H1 (cell line): ENCODE measurements at regions not wholly inside any gene's neighbourhood (a gene's known extent, or its start where the extent isn't known, plus 50 kb on each side); places are given as distances from the start of the nearest gene placed in this dataset.

Source experiments
- NRF1 ChIP-seq: IDR thresholded peaks from 2 replicates; pipeline ENCODE4 v1.6.1; 2011; ENCODE audit warnings: mild to moderate bottlenecking, low read depth, low read length, improper control_type of control experiment
- POLR2AphosphoS5 ChIP-seq: IDR thresholded peaks from 2 replicates; pipeline ENCODE4 v1.6.1; 2011; ENCODE audit warnings: low read depth, low read length
- SUZ12 ChIP-seq: fragments of 200-600 bp; sonication (generic); IDR thresholded peaks from 2 replicates; pipeline ENCODE4 v1.6.1; 2012; ENCODE audit warnings: mild to moderate bottlenecking, inconsistent platforms, low read length, moderate library complexity, mixed read lengths
- ZNF274 ChIP-seq: IDR thresholded peaks from 2 replicates; pipeline ENCODE4 v1.7.0; 2012; ENCODE audit warnings: low read length, borderline replicate concordance; ENCODE audit errors: extremely low read depth
- TF ChIP-seq, protein P1 (sequence below): fragments of 300-600 bp; sonication (generic); IDR thresholded peaks from 2 replicates; pipeline ENCODE4 v1.7.1; 2012; ENCODE audit warnings: low read length, moderate library complexity, mild to moderate bottlenecking, inconsistent platforms; ENCODE audit not compliant: insufficient replicate concordance

DNA sequence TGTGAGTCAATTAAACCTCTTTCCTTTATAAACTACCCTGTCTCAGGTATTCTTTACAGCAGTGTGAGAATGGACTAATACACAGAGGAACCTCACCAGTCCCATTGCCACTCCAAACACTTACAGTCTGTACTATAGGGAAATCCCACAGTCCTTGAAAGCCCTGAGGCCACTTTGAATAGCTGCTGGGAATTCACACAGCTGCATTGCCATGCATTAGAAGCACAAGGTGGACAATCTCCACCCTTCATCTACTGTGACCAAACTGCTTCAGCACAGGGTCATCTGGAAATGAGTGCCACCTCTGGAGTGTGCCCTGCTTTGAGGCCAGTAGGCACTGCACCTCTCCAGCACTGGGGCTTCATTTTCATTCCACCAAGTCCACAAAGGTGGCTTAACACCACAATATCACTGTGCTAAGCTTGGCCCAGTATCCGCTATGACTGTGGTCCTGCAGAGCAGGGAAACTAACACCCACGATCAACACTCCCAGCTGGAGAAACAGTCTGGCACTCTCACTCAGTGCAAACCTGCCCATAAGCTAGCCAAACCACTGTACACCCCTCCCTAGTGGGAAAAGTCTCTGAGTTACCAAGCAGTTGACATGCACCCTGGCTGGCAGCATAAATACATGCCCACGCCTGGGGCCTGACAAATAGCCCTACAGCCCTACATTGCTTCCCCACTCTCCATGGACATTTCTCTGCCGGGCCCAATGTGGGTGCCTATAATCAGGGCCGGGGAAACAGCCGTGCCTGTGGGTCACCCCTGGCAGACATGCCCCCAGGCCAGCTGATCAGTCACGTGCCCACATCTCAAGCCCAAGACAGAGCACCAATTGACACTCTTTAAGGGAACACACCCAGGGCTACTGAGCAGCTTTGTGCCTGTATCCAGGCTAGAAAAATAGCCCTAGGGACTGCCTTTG lies 294.3 kb upstream of the MGAT4C start (continued):
- TF ChIP-seq, protein P1, sequence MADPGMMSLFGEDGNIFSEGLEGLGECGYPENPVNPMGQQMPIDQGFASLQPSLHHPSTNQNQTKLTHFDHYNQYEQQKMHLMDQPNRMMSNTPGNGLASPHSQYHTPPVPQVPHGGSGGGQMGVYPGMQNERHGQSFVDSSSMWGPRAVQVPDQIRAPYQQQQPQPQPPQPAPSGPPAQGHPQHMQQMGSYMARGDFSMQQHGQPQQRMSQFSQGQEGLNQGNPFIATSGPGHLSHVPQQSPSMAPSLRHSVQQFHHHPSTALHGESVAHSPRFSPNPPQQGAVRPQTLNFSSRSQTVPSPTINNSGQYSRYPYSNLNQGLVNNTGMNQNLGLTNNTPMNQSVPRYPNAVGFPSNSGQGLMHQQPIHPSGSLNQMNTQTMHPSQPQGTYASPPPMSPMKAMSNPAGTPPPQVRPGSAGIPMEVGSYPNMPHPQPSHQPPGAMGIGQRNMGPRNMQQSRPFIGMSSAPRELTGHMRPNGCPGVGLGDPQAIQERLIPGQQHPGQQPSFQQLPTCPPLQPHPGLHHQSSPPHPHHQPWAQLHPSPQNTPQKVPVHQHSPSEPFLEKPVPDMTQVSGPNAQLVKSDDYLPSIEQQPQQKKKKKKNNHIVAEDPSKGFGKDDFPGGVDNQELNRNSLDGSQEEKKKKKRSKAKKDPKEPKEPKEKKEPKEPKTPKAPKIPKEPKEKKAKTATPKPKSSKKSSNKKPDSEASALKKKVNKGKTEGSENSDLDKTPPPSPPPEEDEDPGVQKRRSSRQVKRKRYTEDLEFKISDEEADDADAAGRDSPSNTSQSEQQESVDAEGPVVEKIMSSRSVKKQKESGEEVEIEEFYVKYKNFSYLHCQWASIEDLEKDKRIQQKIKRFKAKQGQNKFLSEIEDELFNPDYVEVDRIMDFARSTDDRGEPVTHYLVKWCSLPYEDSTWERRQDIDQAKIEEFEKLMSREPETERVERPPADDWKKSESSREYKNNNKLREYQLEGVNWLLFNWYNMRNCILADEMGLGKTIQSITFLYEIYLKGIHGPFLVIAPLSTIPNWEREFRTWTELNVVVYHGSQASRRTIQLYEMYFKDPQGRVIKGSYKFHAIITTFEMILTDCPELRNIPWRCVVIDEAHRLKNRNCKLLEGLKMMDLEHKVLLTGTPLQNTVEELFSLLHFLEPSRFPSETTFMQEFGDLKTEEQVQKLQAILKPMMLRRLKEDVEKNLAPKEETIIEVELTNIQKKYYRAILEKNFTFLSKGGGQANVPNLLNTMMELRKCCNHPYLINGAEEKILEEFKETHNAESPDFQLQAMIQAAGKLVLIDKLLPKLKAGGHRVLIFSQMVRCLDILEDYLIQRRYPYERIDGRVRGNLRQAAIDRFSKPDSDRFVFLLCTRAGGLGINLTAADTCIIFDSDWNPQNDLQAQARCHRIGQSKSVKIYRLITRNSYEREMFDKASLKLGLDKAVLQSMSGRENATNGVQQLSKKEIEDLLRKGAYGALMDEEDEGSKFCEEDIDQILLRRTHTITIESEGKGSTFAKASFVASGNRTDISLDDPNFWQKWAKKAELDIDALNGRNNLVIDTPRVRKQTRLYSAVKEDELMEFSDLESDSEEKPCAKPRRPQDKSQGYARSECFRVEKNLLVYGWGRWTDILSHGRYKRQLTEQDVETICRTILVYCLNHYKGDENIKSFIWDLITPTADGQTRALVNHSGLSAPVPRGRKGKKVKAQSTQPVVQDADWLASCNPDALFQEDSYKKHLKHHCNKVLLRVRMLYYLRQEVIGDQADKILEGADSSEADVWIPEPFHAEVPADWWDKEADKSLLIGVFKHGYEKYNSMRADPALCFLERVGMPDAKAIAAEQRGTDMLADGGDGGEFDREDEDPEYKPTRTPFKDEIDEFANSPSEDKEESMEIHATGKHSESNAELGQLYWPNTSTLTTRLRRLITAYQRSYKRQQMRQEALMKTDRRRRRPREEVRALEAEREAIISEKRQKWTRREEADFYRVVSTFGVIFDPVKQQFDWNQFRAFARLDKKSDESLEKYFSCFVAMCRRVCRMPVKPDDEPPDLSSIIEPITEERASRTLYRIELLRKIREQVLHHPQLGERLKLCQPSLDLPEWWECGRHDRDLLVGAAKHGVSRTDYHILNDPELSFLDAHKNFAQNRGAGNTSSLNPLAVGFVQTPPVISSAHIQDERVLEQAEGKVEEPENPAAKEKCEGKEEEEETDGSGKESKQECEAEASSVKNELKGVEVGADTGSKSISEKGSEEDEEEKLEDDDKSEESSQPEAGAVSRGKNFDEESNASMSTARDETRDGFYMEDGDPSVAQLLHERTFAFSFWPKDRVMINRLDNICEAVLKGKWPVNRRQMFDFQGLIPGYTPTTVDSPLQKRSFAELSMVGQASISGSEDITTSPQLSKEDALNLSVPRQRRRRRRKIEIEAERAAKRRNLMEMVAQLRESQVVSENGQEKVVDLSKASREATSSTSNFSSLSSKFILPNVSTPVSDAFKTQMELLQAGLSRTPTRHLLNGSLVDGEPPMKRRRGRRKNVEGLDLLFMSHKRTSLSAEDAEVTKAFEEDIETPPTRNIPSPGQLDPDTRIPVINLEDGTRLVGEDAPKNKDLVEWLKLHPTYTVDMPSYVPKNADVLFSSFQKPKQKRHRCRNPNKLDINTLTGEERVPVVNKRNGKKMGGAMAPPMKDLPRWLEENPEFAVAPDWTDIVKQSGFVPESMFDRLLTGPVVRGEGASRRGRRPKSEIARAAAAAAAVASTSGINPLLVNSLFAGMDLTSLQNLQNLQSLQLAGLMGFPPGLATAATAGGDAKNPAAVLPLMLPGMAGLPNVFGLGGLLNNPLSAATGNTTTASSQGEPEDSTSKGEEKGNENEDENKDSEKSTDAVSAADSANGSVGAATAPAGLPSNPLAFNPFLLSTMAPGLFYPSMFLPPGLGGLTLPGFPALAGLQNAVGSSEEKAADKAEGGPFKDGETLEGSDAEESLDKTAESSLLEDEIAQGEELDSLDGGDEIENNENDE, result no peak
- TF ChIP-seq ZNF274 (no peak), NRF1 (no peak), SUZ12 (no peak), POLR2AphosphoS5 (no peak)
